ENCODE measurements at regions not wholly inside any gene's neighbourhood (a gene's known extent, or its start where the extent isn't known, plus 50 kb on each side); places are given as distances from the start of the nearest gene placed in this dataset.
"Not testable (repeated sequence)": the region's sequence is repeated elsewhere in the genome, so short reads cannot be mapped to it uniquely, and the experiment has no call there.

DNA sequence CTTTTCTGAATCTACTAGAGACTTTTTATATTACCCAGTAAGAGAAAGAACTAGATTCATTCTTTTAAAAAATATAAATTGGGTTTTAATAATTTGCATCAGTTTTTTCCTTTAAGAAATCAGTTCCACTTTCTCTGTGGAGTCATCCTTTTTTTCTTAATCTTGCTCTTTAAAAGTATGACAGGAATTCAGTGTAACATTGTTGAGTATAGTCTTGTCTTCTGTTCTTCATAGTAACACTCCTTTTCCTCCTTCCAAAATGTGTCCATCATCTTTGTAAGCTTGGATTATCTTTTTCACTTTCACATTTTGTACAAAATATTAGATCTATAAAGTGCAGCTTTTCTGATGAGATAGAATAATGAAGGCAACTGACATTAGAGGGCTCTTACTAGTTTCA is 135.4 kb downstream of the HAUS1 start:
- Mint-ChIP-seq H3K27ac (ENCODE audit: low read depth, unreplicated experiment) (no peak overlapping the region), H3K36me3 (ENCODE audit: insufficient read depth, unreplicated experiment) (no peaks in the 10 kb centered on the region), H3K4me1 (ENCODE audit: insufficient read depth, unreplicated experiment) (no peaks in the 10 kb centered on the region), H3K9me3 (ENCODE audit: unreplicated experiment) (no peaks in the 10 kb centered on the region), H3K27me3 (ENCODE audit: insufficient read depth, unreplicated experiment) (no peaks in the 10 kb centered on the region), H3K4me3 (ENCODE audit: unreplicated experiment) (no peak overlapping the region)
- ChIA-PET CTCF (interaction anchor here (0.6 to 2.0 kb wide), 9 partner anchors 9 to 547 kb away, joined by 3 to 7 read pairs (median 4); a partner anchor contains a TSS), POLR2A (interaction anchor here (1.0 kb wide), 1 partner anchor 10 kb away, joined by 4 read pairs; no protein-coding TSS in a partner anchor)
- DNase-seq (ENCODE audit: unreplicated experiment) = no peak
- BruUV-seq (replicated peaks) = no TSS peak
- intact Hi-C loops (cut with micrococcal nuclease) = no loop called here
- TF ChIP-seq, protein P1, sequence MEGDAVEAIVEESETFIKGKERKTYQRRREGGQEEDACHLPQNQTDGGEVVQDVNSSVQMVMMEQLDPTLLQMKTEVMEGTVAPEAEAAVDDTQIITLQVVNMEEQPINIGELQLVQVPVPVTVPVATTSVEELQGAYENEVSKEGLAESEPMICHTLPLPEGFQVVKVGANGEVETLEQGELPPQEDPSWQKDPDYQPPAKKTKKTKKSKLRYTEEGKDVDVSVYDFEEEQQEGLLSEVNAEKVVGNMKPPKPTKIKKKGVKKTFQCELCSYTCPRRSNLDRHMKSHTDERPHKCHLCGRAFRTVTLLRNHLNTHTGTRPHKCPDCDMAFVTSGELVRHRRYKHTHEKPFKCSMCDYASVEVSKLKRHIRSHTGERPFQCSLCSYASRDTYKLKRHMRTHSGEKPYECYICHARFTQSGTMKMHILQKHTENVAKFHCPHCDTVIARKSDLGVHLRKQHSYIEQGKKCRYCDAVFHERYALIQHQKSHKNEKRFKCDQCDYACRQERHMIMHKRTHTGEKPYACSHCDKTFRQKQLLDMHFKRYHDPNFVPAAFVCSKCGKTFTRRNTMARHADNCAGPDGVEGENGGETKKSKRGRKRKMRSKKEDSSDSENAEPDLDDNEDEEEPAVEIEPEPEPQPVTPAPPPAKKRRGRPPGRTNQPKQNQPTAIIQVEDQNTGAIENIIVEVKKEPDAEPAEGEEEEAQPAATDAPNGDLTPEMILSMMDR (IDR thresholded peaks at IDR 0.05; ENCODE audit: unreplicated experiment) = no peak

GRCh38 chr18:46239998-46240397 is 135.8 kb downstream of the HAUS1 start:
- Mint-ChIP-seq H3K27ac (ENCODE audit: low read depth, unreplicated experiment) (no peak overlapping the region), H3K9me3 (ENCODE audit: unreplicated experiment) (no peaks in the 10 kb centered on the region), H3K4me3 (ENCODE audit: unreplicated experiment) (no peak overlapping the region), H3K4me1 (ENCODE audit: insufficient read depth, unreplicated experiment) (no peaks in the 10 kb centered on the region), H3K36me3 (ENCODE audit: insufficient read depth, unreplicated experiment) (no peaks in the 10 kb centered on the region), H3K27me3 (ENCODE audit: insufficient read depth, unreplicated experiment) (no peaks in the 10 kb centered on the region)
- no peak for DNase-seq (ENCODE audit: unreplicated experiment)
- TF ChIP-seq, protein P1 (IDR thresholded peaks at IDR 0.05; ENCODE audit: unreplicated experiment) = no peak
- POLR2A ChIA-PET = interaction anchor here (1.0 kb wide), 2 partner anchors 9 to 28 kb away, joined by 4 read pairs; no protein-coding TSS in a partner anchor
- CTCF ChIA-PET = interaction anchor here (0.6 to 2.0 kb wide), 8 partner anchors 9 to 546 kb away, joined by 3 to 7 read pairs (median 4); a partner anchor contains a TSS
- intact Hi-C loops (cut with micrococcal nuclease) = no loop called here
- no TSS peak for BruUV-seq (replicated peaks)

GRCh38 chr18:46241393-46241792 is 137.2 kb downstream of the HAUS1 start:
- H3K36me3 Mint-ChIP-seq (ENCODE audit: insufficient read depth, unreplicated experiment); H3K27ac Mint-ChIP-seq (ENCODE audit: low read depth, unreplicated experiment); H3K27me3 Mint-ChIP-seq (ENCODE audit: insufficient read depth, unreplicated experiment); intact Hi-C loops (cut with micrococcal nuclease); DNase-seq (ENCODE audit: unreplicated experiment); H3K9me3 Mint-ChIP-seq (ENCODE audit: unreplicated experiment); H3K4me1 Mint-ChIP-seq (ENCODE audit: insufficient read depth, unreplicated experiment); H3K4me3 Mint-ChIP-seq (ENCODE audit: unreplicated experiment); BruUV-seq (replicated peaks): not testable (repeated sequence)
- POLR2A ChIA-PET = interaction anchor here (1.0 kb wide), 1 partner anchor 59 kb away, joined by 3 read pairs; no protein-coding TSS in a partner anchor
- CTCF ChIA-PET = interaction anchor here (0.6 kb wide), 1 partner anchor 66 kb away, joined by 4 read pairs; no protein-coding TSS in a partner anchor

DNA sequence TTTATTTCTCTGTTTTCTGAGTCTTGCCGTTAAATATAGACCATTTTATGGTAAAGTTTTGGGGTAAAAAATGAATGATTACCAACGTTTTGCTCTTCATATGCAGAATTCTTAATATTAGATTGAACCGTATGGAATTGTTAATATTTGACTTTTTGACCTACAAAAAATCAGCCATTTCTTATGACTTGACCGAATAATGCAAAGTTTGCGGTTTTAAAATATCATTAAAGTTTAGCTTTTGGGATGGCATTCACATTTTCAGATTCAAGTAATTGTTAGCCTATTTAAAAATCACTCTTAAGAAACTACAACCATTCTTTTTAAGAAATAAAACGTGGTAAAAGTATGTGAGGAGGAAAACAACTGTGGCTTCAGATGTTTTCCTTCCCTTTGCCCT is 138.0 kb downstream of the HAUS1 start:
- TF ChIP-seq, protein P1 (IDR thresholded peaks at IDR 0.05; ENCODE audit: unreplicated experiment) = no peak
- intact Hi-C loops (cut with micrococcal nuclease) = no loop called here
- H3K36me3 Mint-ChIP-seq (ENCODE audit: insufficient read depth, unreplicated experiment) = no peaks in the 10 kb centered on the region
- H3K9me3 Mint-ChIP-seq (ENCODE audit: unreplicated experiment) = no peaks in the 10 kb centered on the region
- H3K4me3 Mint-ChIP-seq (ENCODE audit: unreplicated experiment) = no peak overlapping the region
- BruUV-seq (replicated peaks) = no TSS peak
- no peaks in the 10 kb centered on the region for H3K4me1 Mint-ChIP-seq (ENCODE audit: insufficient read depth, unreplicated experiment)
- DNase-seq (ENCODE audit: unreplicated experiment) = no peak
- ChIA-PET CTCF (no interaction called here), POLR2A (interaction anchor here (1.4 kb wide), 1 partner anchor 10 kb away, joined by 4 read pairs; no protein-coding TSS in a partner anchor)
- H3K27me3 Mint-ChIP-seq (ENCODE audit: insufficient read depth, unreplicated experiment) = no peaks in the 10 kb centered on the region
- H3K27ac Mint-ChIP-seq (ENCODE audit: low read depth, unreplicated experiment) = no peak overlapping the region
